H1 (cell line): ENCODE measurements at regions not wholly inside any gene's neighbourhood (a gene's known extent, or its start where the extent isn't known, plus 50 kb on each side); places are given as distances from the start of the nearest gene placed in this dataset.

Source experiments
- CBX5 ChIP-seq: fragments of 300-800, 300-1000 bp; sonication (generic); IDR thresholded peaks from 2 replicates; pipeline ENCODE4 v1.7.1; 2016; ENCODE audit warnings: antibody characterized with exemption, low read length, low read depth
- CTCF ChIP-seq, 3 experiments: IDR thresholded peaks; 1 replicate in 2 of 3; 2 replicates in 1 of 3; pipeline versions ENCODE4 v1.5.1 to v1.6.1; 2011; ENCODE audit warnings: low read length in 3 of 3, mild to moderate bottlenecking in 3 of 3, inconsistent platforms in 2 of 3, low read depth in 1 of 3, moderate library complexity in 1 of 3; ENCODE audit not compliant: insufficient read depth in 1 of 3; ENCODE audit errors: control extremely low read depth in 1 of 3
- KDM1A ChIP-seq: fragments of 200-600, 300-600 bp; sonication (generic); IDR thresholded peaks from 2 replicates; pipeline ENCODE4 v1.7.1; 2016; ENCODE audit warnings: mild to moderate bottlenecking, low read length, borderline replicate concordance
- SIRT6 ChIP-seq: IDR thresholded peaks from one replicate; pipeline ENCODE4 v1.7.1; 2012; ENCODE audit warnings: low read length, inconsistent platforms

- TF ChIP-seq CTCF (IDR thresholded peaks at IDR 0.05; ENCODE audit: control extremely low read depth in 1 of 3, insufficient read depth in 1 of 3, low read depth in 1 of 3, low read length in 3 of 3): no peak
- TF ChIP-seq KDM1A: no peak
- no peak for TF ChIP-seq CBX5
- TF ChIP-seq SIRT6: no peak
These were observed 683.8 kb upstream of the EEF2KMT start (continued) for GRCh38 chr16:5781436-5781835.
